IPS-18c (cell line): ENCODE measurements at regions not wholly inside any gene's neighbourhood (a gene's known extent, or its start where the extent isn't known, plus 50 kb on each side); places are given as distances from the start of the nearest gene placed in this dataset.
"Not testable (repeated sequence)": the region's sequence is repeated elsewhere in the genome, so short reads cannot be mapped to it uniquely, and the experiment has no call there.

Source experiments
- H3K4me3 ChIP-seq: 2 replicates; pipeline ENCODE4 v1.7.0; 2013; ENCODE audit warnings: low read depth, mild to moderate bottlenecking, low read length, moderate library complexity; ENCODE audit not compliant: insufficient read depth
- H3K9me3 ChIP-seq: one replicate; pipeline ENCODE4 v1.6.1; 2013; ENCODE audit warnings: mild to moderate bottlenecking, low read length, moderate library complexity; ENCODE audit not compliant: control insufficient read depth, insufficient read depth

DNA sequence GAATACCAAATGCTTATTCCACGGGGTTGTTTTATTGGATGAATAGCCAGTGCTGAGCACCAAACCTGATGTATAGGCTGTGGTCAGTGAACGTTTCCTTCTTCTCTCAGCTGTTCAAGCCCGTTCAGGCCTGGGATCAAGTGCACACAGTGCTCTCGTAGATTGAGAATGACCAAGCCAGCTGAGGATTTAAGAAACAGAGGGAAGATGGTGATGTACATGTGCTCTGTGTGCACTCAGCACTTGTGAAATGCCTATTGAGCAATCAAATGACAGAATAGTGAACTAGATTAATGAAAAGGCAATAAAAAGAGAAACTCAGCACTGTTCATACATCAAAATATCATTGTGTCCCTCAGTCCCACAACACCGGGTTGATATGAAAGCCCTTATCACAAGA is 302.5 kb downstream of the BMPER start:
- Histone ChIP-seq H3K9me3 (no peaks in the 10 kb centered on the region), H3K4me3 (no peak overlapping the region)

DNA sequence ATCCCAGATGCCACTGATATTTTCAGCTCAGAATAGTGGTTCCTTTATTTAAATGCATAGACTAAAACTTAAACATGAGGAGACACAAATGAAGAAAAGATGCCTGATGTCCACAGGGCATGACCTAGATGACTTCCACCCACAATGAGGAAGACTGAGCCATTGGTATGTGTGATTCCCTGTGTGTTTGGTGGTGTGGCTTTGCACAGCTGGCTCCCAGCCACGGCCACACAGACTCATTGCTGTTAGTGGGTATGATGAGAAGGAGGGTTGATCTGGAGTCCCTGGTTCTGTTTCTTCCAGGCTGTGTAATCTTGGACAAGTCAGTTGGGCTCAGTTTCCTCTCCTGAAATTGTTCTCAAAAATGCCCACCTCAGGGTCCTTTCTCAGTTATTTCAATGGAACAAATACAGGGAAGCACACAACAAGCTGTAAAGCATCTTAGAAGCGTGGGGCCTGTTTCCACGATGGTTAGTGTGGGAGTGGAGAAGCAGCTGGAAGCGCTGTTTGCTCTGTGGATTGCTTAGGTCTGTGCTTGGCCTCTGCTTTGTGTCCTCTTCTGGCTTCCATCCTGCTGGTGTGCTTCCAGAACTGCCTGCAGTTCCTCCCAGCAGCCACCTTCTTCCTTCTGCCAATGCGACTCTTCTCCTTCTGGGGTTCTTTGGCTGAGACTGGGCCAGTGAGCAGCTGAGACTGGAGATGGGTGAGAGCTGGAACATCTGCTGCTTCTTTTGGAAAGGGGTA is 303.7 kb downstream of the BMPER start:
- Histone ChIP-seq H3K9me3 (no peaks in the 10 kb centered on the region), H3K4me3 (no peak overlapping the region)

DNA sequence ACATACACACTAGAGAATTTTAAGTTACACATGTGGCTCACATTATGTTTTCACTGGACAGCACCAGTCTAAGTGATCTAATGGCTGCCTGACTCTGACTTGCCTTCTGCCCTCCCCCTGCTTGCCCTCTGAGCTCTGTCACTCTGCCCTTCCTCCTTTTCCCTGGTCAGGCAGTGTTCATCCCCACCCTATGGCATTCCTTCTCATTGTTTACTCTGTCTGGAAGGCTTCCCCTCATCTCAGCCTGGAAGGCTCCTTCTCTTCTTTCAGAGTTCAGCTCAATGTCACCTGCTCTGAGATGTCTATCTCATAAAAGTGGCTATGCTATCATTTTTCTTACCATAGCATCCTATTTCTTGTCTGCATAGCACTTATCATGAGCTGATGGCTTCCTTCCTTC is 305.7 kb downstream of the BMPER start:
- Histone ChIP-seq H3K4me3 (no peak overlapping the region), H3K9me3 (no peaks in the 10 kb centered on the region)

DNA sequence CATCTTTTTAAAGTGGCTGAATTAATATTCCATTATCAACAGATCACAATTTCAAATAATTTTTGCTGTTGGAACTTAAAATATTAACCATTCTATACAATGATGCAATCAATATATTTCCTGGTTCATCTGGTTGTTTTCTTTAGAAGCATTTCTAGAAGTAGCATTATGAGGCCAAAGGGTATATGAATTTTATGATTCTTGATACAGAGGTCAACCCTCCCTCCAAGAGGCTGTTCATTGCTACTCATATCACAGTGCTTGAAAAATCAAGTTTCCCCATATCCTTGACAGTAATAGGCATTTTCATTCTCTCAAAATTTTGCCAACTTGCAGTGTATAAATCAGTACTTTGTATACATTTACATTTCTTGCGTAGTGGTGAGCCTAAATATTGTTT is 312.6 kb downstream of the BMPER start:
- Histone ChIP-seq H3K9me3 (no peaks in the 10 kb centered on the region), H3K4me3 (no peak overlapping the region)

DNA sequence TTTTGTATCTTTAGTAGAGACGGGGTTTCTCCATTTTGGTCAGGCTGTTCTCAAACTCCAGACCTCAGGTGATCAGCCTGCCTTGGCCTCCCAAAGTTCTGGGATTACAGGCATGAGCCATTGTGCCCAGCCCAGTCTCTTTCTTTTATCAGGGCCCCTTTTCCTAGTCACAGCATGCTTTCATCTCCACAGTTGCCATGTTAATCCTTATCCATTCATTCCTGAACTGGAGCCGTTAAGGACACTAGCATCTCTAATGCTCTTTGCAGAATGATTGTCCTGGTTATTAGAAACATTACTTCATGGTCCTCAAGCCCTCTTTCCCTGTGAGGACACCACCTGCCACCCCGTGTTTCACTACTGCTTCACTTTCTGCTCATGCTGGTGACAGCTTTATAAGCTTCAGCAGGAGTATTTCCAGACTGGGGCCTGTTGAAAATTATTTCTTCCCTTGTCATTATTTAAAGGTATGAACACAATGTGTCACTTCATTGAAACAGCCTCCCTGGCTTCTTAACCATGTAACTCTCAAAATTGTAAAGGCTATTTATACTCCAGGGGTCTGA is 313.9 kb downstream of the BMPER start:
- Histone ChIP-seq H3K4me3 (no peak overlapping the region), H3K9me3 (no peaks in the 10 kb centered on the region)

DNA sequence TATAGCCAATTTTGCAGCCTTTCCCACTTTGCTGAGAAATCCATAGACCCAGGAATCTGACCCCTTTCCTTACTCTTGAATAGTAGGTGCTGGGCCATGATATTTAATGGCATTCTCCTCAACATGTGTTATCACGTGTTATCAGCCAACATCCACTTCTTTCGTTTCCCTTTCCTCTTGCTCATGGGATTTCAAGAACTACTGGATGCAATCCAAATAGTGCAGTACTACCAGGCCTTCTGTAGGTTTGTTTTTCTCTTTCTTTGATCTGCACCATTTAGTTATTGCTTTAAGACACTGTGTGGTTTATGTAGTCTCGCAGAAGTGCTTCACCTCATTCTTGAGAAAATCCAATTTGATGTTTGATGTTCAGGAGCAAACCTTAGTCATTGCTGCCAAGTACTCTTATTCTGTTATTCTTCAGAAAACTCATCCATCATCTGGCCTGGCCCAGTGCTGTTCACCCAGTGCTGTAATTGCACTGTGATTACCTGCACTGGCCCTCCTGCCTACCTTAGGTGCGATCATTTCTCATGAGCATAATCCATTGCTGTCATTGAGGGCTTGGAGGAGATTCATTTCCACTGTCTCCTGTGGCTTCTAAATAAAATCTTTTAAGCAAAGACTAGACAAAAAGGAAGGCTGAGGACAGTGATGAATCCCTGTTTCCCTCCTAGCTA is 315.3 kb downstream of the BMPER start:
- H3K4me3 ChIP-seq = no peak overlapping the region
- no peaks in the 10 kb centered on the region for H3K9me3 ChIP-seq

DNA sequence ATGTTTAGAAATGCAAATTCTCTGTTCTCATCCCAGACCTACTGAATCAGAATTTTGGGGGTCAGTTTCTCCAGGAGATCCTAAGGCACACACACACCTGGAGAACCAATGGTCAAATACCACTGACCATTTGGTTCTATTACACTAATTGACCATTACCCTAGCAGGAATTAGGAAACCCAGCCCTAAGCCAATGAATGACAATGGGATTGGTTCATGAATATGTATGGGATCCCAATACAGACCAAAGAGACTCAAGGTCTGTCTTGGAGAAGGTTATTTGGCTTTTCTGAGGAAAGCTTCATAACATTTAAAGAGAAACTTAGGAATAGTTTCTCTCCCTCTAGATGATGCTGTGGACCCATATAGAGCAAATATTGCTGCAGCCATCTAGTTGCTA is 317.0 kb downstream of the BMPER start:
- no peak overlapping the region for H3K4me3 ChIP-seq
- no peaks in the 10 kb centered on the region for H3K9me3 ChIP-seq

DNA sequence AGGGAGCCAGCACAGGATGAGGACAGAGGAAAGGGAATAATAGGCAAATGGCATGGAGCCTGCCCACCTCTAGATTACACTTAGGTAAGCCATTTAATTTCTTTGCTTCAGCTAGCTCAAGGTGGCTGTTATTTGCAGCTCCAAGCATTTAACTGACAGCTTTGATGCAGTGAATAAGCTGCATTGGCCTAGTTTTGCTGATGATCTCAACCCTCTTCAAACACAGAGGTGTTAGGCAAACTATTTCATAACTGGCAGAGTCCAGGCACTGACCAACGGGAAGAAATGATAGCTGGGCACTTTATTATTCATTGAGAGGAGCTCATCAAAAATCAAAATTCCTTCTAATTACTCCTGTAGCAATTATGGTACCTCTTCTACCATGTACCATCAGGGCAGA is 317.4 kb downstream of the BMPER start:
- Histone ChIP-seq H3K9me3 (no peaks in the 10 kb centered on the region), H3K4me3 (no peak overlapping the region)

DNA sequence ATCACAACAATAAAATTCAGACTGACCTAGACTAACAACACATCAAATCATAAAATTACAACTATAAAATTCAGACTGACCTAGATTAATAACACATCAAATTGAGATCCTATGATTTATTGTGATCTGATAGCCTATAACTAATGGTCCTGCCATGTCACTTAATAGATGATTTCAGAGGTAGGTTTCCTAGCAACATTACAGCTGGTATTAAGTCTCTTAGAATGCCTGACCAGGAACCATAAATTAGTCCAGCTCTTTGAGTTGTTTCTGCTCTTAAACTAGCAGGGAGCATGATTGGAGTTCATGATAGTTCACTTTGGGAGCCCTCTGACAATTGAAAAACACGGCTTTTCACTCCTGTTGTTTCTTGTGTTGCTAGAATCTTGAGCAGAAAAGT is 318.9 kb downstream of the BMPER start:
- no peak overlapping the region for H3K4me3 ChIP-seq
- H3K9me3 ChIP-seq = no peaks in the 10 kb centered on the region

DNA sequence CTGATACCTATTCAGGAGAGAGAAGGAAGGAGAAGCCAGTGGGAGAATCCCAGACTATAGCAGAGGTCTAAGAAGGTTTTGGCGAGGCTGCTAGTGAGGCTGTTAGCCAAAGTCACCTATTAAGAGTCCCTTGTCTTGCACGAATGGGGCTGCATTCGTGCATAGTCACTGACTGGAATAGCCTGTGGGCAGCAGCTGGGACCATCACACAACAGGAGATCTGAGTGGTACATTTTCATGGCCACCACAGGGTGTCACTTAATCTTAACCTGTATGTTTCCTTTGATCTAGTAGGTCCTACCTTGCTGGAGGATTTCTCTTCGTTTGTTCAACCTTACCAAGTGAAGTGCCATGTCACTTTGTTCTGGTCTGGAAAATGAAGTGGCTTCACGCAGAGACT is 319.9 kb downstream of the BMPER start:
- Histone ChIP-seq H3K9me3 (no peaks in the 10 kb centered on the region), H3K4me3 (no peak overlapping the region)

DNA sequence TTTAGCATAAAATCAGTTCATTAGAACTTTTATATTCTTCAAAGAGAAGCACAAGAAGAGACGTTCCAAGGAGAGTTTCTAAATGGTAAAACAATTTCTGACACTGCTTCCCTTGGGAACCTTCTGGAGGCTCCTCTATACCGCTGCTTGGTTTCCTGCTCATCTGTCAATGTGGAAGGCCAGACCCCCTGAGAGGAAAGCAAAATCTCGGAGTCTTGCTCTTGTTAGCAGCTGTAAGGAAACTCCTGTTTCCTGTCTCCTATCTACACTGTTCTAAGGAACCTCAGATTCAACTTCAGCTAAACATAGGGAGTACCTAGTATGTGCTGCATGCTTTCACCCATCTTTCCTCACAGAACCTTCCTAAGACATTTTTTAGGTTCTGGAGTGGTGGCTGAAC is 322.2 kb downstream of the BMPER start:
- Histone ChIP-seq H3K9me3 (no peaks in the 10 kb centered on the region), H3K4me3 (no peak overlapping the region)

DNA sequence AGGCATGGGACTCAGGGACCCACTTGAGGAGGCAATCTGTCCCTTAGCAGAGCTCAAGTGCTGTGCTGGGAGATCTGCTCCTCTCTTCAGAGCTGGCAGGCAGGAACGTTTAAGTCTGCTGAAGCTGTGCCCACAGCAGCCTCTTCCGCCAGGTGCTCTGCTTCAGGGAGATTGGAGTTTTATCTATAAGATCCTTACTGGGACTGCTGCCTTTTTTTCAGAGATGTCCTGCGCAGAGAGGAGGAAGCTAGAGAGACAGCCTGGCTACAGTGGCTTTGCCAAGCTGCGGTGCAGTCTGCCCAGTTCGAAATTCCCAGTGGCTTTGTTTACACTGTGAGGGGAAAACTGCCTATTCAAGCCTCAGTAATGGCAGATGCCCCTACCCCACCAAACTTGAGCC is 329.8 kb downstream of the BMPER start:
- not testable (repeated sequence) for H3K4me3 ChIP-seq

DNA sequence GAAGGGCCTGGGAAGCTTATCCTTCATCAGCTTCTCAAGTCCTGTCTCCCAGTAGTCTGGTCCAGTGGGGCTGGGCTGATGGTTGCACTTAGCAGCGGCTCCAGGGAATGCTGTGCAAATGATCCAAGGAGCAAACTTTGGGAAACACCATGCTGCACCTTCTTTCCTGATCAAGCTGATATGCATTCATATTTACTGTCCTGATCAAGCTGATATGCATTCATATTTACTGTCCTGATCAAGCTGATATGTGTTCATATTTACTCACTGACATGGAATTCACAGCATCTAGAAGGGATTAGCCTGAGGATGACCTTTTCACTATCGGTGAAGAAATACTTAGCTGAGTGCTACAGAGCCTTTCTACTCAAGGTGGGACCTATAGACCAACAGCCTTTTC is 330.7 kb downstream of the BMPER start:
- Histone ChIP-seq H3K4me3 (no peak overlapping the region), H3K9me3 (no peaks in the 10 kb centered on the region)

More for the DNA sequence above, 329.8 kb downstream of the BMPER start:
- H3K9me3 ChIP-seq = not testable (repeated sequence)

DNA sequence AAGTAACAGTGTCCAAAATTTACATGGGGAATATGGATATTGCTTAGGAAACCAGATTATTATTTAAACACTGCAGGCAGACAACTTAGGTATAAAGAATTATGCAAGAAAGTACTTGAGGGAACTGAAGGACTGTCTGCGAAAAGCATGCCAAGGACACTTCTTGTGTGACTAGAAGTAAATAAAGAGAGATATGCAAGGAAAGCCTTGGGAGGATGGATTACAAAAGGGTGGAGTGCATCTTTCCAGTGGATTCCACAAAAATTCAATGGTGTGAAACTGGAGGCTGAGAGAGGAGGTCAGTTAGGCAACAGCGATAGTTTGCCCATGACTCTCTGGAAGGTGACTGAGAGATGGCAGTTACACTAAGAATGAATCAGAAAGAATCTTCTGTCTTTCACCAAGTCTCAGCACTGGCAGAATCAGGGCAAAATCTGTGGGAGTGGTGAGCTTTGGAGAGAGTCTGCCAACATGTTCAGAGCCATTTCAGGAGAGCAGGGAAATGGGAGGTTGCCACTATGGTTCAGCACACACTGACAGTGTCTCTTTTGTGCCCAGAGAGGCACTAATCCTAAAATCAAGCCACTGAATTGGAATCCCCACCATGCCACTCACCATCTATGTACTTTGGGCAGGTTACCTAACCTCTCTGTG is 331.6 kb downstream of the BMPER start:
- Histone ChIP-seq H3K4me3 (no peak overlapping the region), H3K9me3 (no peaks in the 10 kb centered on the region)

DNA sequence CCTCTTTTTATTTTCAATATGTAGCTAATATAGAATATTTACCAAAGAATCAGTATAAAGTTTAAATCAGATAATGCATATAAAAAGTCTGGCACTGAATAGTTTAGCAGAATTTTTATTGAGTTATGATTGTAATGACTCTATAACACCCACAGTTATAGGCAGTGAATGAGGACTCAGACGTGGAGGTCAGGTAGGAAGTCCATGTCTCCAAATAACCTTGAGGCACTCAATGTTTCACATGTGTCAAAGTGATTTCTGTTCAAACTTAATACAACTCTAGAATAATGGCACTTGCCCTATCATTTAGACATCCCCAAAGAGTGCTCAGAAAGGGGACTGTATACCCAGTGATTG is 332.1 kb downstream of the BMPER start:
- no peak overlapping the region for H3K4me3 ChIP-seq

DNA sequence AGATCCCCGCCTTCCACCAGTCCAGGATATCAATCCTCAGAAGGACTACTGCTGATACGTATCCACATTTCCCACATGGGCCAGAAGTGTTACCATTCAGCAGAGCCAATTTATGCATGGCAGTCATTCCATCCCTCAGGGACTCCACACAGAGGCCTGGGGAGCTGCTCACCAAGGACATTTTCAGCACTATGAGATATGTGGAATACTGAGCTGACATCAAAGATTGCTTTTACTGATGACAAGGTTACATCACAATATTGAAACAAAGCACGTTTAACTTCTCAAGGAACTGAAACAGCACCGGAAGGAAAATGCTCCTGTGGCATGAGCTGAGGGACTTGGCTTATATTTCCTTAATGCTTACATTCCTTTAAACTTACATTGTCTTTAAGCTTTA is 335.1 kb downstream of the BMPER start:
- no peaks in the 10 kb centered on the region for H3K9me3 ChIP-seq
- no peak overlapping the region for H3K4me3 ChIP-seq

More for the DNA sequence above, 332.1 kb downstream of the BMPER start:
- H3K9me3 ChIP-seq = no peaks in the 10 kb centered on the region

DNA sequence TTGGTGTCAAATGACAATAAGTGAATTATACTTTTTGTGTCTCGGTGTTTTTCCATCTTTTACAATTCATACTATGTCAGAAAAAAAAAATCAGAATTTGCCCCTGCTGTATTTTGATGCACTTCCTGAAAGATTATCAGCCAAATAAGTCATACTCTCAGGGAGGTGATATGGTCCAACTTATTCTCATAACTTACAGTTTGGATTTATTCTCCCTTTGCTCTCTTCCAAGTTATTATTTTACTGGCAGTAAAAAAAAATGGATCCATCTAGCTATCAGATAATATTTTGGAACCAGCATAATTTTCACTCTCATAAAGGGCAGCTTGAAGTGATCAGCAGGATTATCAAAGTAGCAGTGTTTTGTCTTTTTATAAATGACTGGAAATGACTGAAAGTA is 337.1 kb downstream of the BMPER start:
- H3K4me3 ChIP-seq = no peak overlapping the region
- no peaks in the 10 kb centered on the region for H3K9me3 ChIP-seq

DNA sequence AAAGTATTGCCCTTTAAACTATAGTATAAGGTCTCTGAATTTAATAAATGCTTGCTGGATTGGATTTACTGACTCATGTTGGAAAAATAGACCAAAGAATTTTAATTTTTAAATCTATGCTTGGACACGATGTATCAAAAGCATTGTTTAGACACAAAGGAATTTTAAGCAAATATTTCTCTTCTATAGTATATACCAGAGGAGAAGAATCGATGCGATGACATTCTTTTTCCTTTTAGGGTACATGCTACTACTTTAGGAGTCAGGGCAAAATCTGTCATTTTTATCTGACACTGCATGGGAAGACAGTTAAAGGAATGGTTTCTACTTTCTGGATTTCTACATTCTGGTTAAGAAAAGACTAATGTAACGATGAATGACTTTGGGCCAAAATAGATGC is 339.9 kb downstream of the BMPER start:
- no peak overlapping the region for H3K4me3 ChIP-seq

More for the DNA sequence above, 339.9 kb downstream of the BMPER start:
- H3K9me3 ChIP-seq = no peaks in the 10 kb centered on the region
